AG20443 (cell line): ENCODE measurements at regions not wholly inside any gene's neighbourhood (a gene's known extent, or its start where the extent isn't known, plus 50 kb on each side); places are given as distances from the start of the nearest gene placed in this dataset.

Experiments used
- DNase-seq: peaks from one replicate; pipeline ENCODE4 v3.0.0; 2012; ENCODE audit warnings: low spot score, mixed read lengths

GRCh38 chr1:96964761-96965160 is 243.2 kb downstream of the PTBP2 start:
- DNase-seq = no peak

GRCh38 chr1:96966536-96967138 is 245.1 kb downstream of the PTBP2 start:
- peak; percentile 77 for DNase-seq

- DNase-seq = no peak
Observed at GRCh38 chr1:96967311-96967710, 245.7 kb downstream of the PTBP2 start.

GRCh38 chr1:96968541-96968940 is 247.0 kb downstream of the PTBP2 start:
- no peak for DNase-seq

- DNase-seq = peak; percentile 24
Observed at GRCh38 chr1:96968983-96969382, 247.4 kb downstream of the PTBP2 start.

GRCh38 chr1:96969656-96970163 is 248.1 kb downstream of the PTBP2 start:
- DNase-seq = no peak

- DNase-seq = no peak
Observed at GRCh38 chr1:96971439-96971838, 249.9 kb downstream of the PTBP2 start.

- DNase-seq = no peak
Observed at GRCh38 chr1:96971849-96972602, 250.4 kb downstream of the PTBP2 start.

GRCh38 chr1:96973605-96974004 is 252.0 kb downstream of the PTBP2 start:
- DNase-seq = no peak

- DNase-seq = no peak
Observed at GRCh38 chr1:96978444-96978843, 256.9 kb downstream of the PTBP2 start.

GRCh38 chr1:96978901-96979300 is 257.3 kb downstream of the PTBP2 start:
- no peak for DNase-seq

- DNase-seq = no peak
Observed at GRCh38 chr1:96979304-96980268, 258.0 kb downstream of the PTBP2 start.

GRCh38 chr1:96980448-96980847 is 258.9 kb downstream of the PTBP2 start:
- DNase-seq = no peak

- DNase-seq = no peak
Observed at GRCh38 chr1:96981181-96981580, 259.6 kb downstream of the PTBP2 start.

GRCh38 chr1:96982118-96982517 is 260.5 kb downstream of the PTBP2 start:
- no peak for DNase-seq

GRCh38 chr1:96983866-96984265 is 262.3 kb downstream of the PTBP2 start:
- no peak for DNase-seq

GRCh38 chr1:96987186-96987703 is 265.7 kb downstream of the PTBP2 start:
- no peak for DNase-seq

GRCh38 chr1:96989302-96989701 is 267.7 kb downstream of the PTBP2 start:
- no peak for DNase-seq

- no peak for DNase-seq
Observed at GRCh38 chr1:96990136-96990535, 268.6 kb downstream of the PTBP2 start.

GRCh38 chr1:96991261-96991660 is 269.7 kb downstream of the PTBP2 start:
- DNase-seq = no peak

- peak; percentile 51 for DNase-seq
Observed at GRCh38 chr1:96992871-96993270, 271.3 kb downstream of the PTBP2 start.

GRCh38 chr1:96995351-96995750 is 273.8 kb downstream of the PTBP2 start:
- DNase-seq = no peak
